ENCODE measurements at regions not wholly inside any gene's neighbourhood (a gene's known extent, or its start where the extent isn't known, plus 50 kb on each side); places are given as distances from the start of the nearest gene placed in this dataset.

DNA sequence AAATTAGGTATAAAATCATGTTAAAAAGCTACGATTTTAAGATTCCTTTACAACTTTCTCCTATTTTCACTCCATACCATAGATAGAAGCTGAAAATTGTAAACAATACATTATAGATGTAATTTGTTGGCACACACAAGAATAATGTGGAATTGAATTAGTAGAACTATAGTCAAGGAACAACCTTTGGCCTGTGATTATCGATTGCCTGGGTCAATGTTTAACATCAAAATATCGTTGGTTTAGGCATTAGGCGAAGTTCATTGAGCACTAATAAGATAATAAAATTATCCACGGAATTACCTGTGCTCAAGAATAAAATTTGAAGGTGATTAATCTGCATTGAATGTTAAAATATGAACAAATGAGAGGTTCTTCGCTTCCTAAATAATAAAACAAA is 455.1 kb upstream of the ZP4 start:
- TF ChIP-seq POLR2A (IDR thresholded peaks at IDR 0.05) = no peak
- TF ChIP-seq POLR2AphosphoS5 (IDR thresholded peaks at IDR 0.05) = no peak

All from upper lobe of left lung (tissue), 4 donors.